CD8-positive, alpha-beta memory T cell (primary cell): ENCODE measurements at regions not wholly inside any gene's neighbourhood (a gene's known extent, or its start where the extent isn't known, plus 50 kb on each side); places are given as distances from the start of the nearest gene placed in this dataset.

Experiments
- CTCF ChIA-PET: fragments of 350-600 bp; sonication (Branson Sonifier 250); formaldehyde crosslinking; loops from one replicate; lab custom pipeline; 2021; ENCODE audit warnings: antibody characterized with exemption; lab: Charles Lee
- POLR2A ChIA-PET: fragments of 350-600 bp; sonication (Branson Sonifier 250); formaldehyde crosslinking; loops from one replicate; lab custom pipeline; 2021; ENCODE audit warnings: antibody characterized with exemption; lab: Charles Lee
- DNase-seq, 5 donors: peaks; one replicate each; pipeline versions ENCODE4 v3.0.0 to v3.0.0-alpha.2; 2020 to 2022; ENCODE audit warnings: mixed read lengths in 1 of 5
- H3K27ac ChIP-seq: one replicate; pipeline ENCODE4 v1.7.0; 2013; ENCODE audit warnings: low read depth, mild to moderate bottlenecking, low read length, moderate library complexity
- H3K27me3 ChIP-seq: 2 replicates; pipeline ENCODE4 v1.7.0; 2013; ENCODE audit warnings: low read length, mild to moderate bottlenecking; ENCODE audit not compliant: insufficient read depth, poor library complexity, severe bottlenecking
- H3K36me3 ChIP-seq: 2 replicates; pipeline ENCODE4 v1.7.0; 2013; ENCODE audit warnings: mild to moderate bottlenecking, low read length, moderate library complexity; ENCODE audit not compliant: insufficient read depth
- H3K4me1 ChIP-seq: 2 replicates; pipeline ENCODE4 v1.7.0; 2013; ENCODE audit warnings: mild to moderate bottlenecking, low read length, moderate library complexity; ENCODE audit not compliant: insufficient read depth
- H3K4me3 ChIP-seq: 2 replicates; pipeline ENCODE4 v1.7.0; 2013; ENCODE audit warnings: mild to moderate bottlenecking, low read length
- H3K9me3 ChIP-seq: 2 replicates; pipeline ENCODE4 v1.7.0; 2013; ENCODE audit warnings: mild to moderate bottlenecking, low read length
- H3K27ac Mint-ChIP-seq, 8 donors: one replicate each; pipeline ENCODE4 v1.8.0; 2020 to 2021; ENCODE audit warnings: mixed read lengths in 8 of 8, mild to moderate bottlenecking in 6 of 8, inconsistent platforms in 3 of 8, moderate library complexity in 3 of 8
- H3K27me3 Mint-ChIP-seq, 2 donors: one replicate each; pipeline ENCODE4 v1.8.0; 2020 to 2021; ENCODE audit warnings: mixed read lengths in 2 of 2, mild to moderate bottlenecking in 1 of 2, moderate library complexity in 1 of 2
- H3K36me3 Mint-ChIP-seq, 3 donors: one replicate each; pipeline ENCODE4 v1.8.0; 2020 to 2021; ENCODE audit warnings: mixed read lengths in 3 of 3, inconsistent platforms in 1 of 3, mild to moderate bottlenecking in 1 of 3
- H3K4me1 Mint-ChIP-seq, 3 donors: one replicate each; pipeline ENCODE4 v1.8.0; 2020 to 2021; ENCODE audit warnings: mixed read lengths in 3 of 3, inconsistent platforms in 1 of 3, mild to moderate bottlenecking in 1 of 3
- H3K4me3 Mint-ChIP-seq, 7 donors: one replicate each; pipeline ENCODE4 v1.8.0; 2020 to 2021; ENCODE audit warnings: mixed read lengths in 7 of 7, mild to moderate bottlenecking in 6 of 7, moderate library complexity in 4 of 7, inconsistent platforms in 2 of 7
- H3K9me3 Mint-ChIP-seq, 5 donors: one replicate each; pipeline ENCODE4 v1.8.0; 2020 to 2022; ENCODE audit warnings: mixed read lengths in 5 of 5, mild to moderate bottlenecking in 3 of 5, moderate library complexity in 2 of 5, inconsistent platforms in 1 of 5

DNA sequence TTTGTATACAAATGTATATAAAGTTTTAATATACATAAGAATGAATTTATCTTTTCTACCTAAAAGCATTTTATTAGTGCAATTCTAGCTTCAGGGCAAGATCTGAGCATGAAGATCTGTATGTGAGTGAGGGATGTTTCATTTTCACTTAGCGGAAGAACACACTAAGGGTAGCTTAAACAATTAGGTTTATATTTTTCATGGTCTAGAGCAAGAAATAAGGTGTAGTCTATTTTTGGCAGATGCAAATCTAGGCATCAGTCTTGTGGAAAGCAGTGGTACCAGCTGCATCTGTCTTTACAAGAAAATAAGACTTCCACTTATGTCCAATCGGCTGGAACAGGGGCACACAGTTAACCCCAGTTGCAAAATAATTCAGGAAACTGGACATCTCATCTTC is 433.3 kb downstream of the ADAM29 start:
- Mint-ChIP-seq H3K27me3 (no peaks in the 10 kb centered on the region), H3K4me3 (no peak overlapping the region), H3K4me1 (no peaks in the 10 kb centered on the region), H3K9me3 (peaks cover 0 to 19% (median 3%) of the 10 kb centered on the region in 5 donors), H3K36me3 (no peaks in the 10 kb centered on the region), H3K27ac (no peak overlapping the region)
- Histone ChIP-seq H3K27me3 (no peaks in the 10 kb centered on the region), H3K4me3 (no peak overlapping the region), H3K36me3 (no peaks in the 10 kb centered on the region), H3K4me1 (no peaks in the 10 kb centered on the region), H3K27ac (no peak overlapping the region), H3K9me3 (no peaks in the 10 kb centered on the region)
- POLR2A ChIA-PET, result no interaction called here
- CTCF ChIA-PET, result no interaction called here
- no peak for DNase-seq

- H3K9me3 Mint-ChIP-seq, result peaks cover 0 to 8% (median 2%) of the 10 kb centered on the region in 5 donors
- no peaks in the 10 kb centered on the region for H3K27me3 Mint-ChIP-seq
- ChIA-PET POLR2A (no interaction called here), CTCF (no interaction called here)
- no peaks in the 10 kb centered on the region for H3K36me3 ChIP-seq
- no peaks in the 10 kb centered on the region for H3K27me3 ChIP-seq
- H3K4me3 Mint-ChIP-seq, result no peak overlapping the region
- no peak for DNase-seq
- no peaks in the 10 kb centered on the region for H3K4me1 Mint-ChIP-seq
- H3K27ac Mint-ChIP-seq, result no peak overlapping the region
- no peak overlapping the region for H3K4me3 ChIP-seq
- H3K27ac ChIP-seq, result no peak overlapping the region
- no peaks in the 10 kb centered on the region for H3K36me3 Mint-ChIP-seq
- no peaks in the 10 kb centered on the region for H3K9me3 ChIP-seq
- H3K4me1 ChIP-seq, result no peaks in the 10 kb centered on the region
These were observed 443.0 kb downstream of the GPM6A start for GRCh38 chr4:175369087-175369486.

DNA sequence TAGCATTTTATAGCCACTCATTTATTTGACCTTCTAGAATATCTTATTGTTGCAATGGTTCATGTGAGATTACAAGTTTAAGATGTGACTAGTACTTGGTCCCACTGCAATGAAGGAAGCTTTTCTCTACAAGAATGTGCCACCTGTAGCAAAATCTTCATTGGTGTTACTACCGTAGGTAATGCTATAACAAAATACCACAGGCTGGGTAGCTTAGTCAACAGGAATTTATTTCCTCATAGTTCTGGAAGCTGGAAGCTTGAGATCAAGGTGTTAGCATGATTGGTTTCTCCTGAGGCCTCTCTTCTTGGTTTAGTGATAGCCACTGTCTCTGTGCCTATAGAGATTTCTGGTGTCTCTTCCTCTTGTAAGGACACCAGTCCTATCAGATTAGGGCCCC is 441.0 kb downstream of the GPM6A start:
- POLR2A ChIA-PET, result no interaction called here

DNA sequence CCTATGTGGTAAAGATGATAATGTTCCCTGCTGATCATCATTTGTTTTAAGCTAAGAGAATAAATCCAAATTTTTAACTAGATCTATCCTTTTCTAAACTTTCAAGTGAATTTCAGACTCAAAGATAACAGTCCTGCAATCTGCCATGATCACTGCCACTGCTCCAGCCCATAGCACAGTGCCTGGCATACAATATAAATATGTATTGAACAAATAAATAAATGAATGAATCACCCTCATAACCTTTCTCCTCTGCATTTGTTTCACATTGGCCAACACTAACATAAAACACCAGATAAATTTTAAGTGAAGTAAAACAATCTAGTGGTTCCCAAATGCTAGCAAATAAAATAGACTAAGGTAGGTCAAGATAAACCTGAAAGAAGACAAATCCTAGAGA is 439.0 kb downstream of the GPM6A start:
- Histone ChIP-seq H3K4me1 (no peaks in the 10 kb centered on the region), H3K27me3 (no peaks in the 10 kb centered on the region), H3K9me3 (no peaks in the 10 kb centered on the region), H3K27ac (no peak overlapping the region), H3K36me3 (no peaks in the 10 kb centered on the region), H3K4me3 (no peak overlapping the region)
- Mint-ChIP-seq H3K4me1 (no peaks in the 10 kb centered on the region), H3K4me3 (peak overlapping the region in 1 of 7 donors; percentile 18), H3K36me3 (no peaks in the 10 kb centered on the region), H3K27ac (no peak overlapping the region), H3K27me3 (no peaks in the 10 kb centered on the region), H3K9me3 (peaks cover 0 to 6% (median 2%) of the 10 kb centered on the region in 5 donors)
- ChIA-PET CTCF (no interaction called here), POLR2A (no interaction called here)
- no peak for DNase-seq

More for the DNA sequence above, 441.0 kb downstream of the GPM6A start:
- no peak overlapping the region for H3K4me3 ChIP-seq
- no peak for DNase-seq
- H3K27ac ChIP-seq, result no peak overlapping the region
- Mint-ChIP-seq H3K4me1 (no peaks in the 10 kb centered on the region), H3K4me3 (no peak overlapping the region), H3K36me3 (no peaks in the 10 kb centered on the region), H3K9me3 (peaks cover 0 to 6% (median 3%) of the 10 kb centered on the region in 5 donors), H3K27ac (no peak overlapping the region), H3K27me3 (no peaks in the 10 kb centered on the region)
- no peaks in the 10 kb centered on the region for H3K36me3 ChIP-seq
- no peaks in the 10 kb centered on the region for H3K4me1 ChIP-seq
- no peaks in the 10 kb centered on the region for H3K9me3 ChIP-seq
- H3K27me3 ChIP-seq, result no peaks in the 10 kb centered on the region
- CTCF ChIA-PET, result no interaction called here

GRCh38 chr4:175374459-175374858 is 437.6 kb downstream of the GPM6A start:
- H3K36me3 ChIP-seq, result no peaks in the 10 kb centered on the region
- Mint-ChIP-seq H3K36me3 (no peaks in the 10 kb centered on the region), H3K4me3 (no peak overlapping the region), H3K27me3 (no peaks in the 10 kb centered on the region), H3K27ac (no peak overlapping the region), H3K4me1 (no peaks in the 10 kb centered on the region), H3K9me3 (peaks cover 0 to 6% (median 1%) of the 10 kb centered on the region in 5 donors)
- no peak overlapping the region for H3K4me3 ChIP-seq
- ChIA-PET CTCF (no interaction called here), POLR2A (no interaction called here)
- H3K4me1 ChIP-seq, result no peaks in the 10 kb centered on the region
- H3K9me3 ChIP-seq, result no peaks in the 10 kb centered on the region
- no peak for DNase-seq
- no peak overlapping the region for H3K27ac ChIP-seq
- H3K27me3 ChIP-seq, result no peaks in the 10 kb centered on the region

- ChIA-PET POLR2A (no interaction called here), CTCF (no interaction called here)
- Mint-ChIP-seq H3K4me1 (no peaks in the 10 kb centered on the region), H3K27me3 (no peaks in the 10 kb centered on the region), H3K4me3 (no peak overlapping the region), H3K9me3 (peaks cover 0 to 13% (median 6%) of the 10 kb centered on the region in 5 donors), H3K36me3 (no peaks in the 10 kb centered on the region), H3K27ac (no peak overlapping the region)
- H3K4me3 ChIP-seq, result no peak overlapping the region
- no peaks in the 10 kb centered on the region for H3K36me3 ChIP-seq
- no peak for DNase-seq
- H3K27ac ChIP-seq, result no peak overlapping the region
- no peaks in the 10 kb centered on the region for H3K9me3 ChIP-seq
- H3K27me3 ChIP-seq, result no peaks in the 10 kb centered on the region
- H3K4me1 ChIP-seq, result no peaks in the 10 kb centered on the region
These were observed 435.6 kb downstream of the GPM6A start for GRCh38 chr4:175376287-175376977.

DNA sequence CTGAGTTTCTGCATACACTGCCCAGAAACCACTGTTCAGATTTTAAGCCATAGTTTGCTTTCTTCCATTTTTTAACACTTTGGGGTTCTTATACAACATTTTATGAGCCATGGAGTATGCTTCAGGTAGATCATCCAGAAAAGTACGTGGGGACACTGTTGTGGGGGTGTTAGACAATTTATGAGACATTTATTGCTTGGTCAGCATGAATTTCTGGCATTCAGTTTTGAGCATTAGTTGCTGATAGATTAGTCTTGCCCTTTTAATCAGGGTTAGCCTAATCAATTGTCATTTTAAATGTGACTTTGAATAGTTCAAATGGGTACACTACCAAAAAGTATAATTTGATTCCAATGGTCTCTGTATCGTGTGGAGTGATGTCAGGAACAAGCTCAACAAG is 434.9 kb downstream of the GPM6A start:
- CTCF ChIA-PET, result no interaction called here
- peaks cover 0 to 13% (median 3%) of the 10 kb centered on the region in 5 donors for H3K9me3 Mint-ChIP-seq
- Histone ChIP-seq H3K4me1 (no peaks in the 10 kb centered on the region), H3K27ac (no peak overlapping the region), H3K4me3 (no peak overlapping the region), H3K36me3 (no peaks in the 10 kb centered on the region), H3K9me3 (no peaks in the 10 kb centered on the region), H3K27me3 (no peaks in the 10 kb centered on the region)
- no peak overlapping the region for H3K4me3 Mint-ChIP-seq
- no peak overlapping the region for H3K27ac Mint-ChIP-seq
- no peak for DNase-seq
- POLR2A ChIA-PET, result no interaction called here
- H3K27me3 Mint-ChIP-seq, result no peaks in the 10 kb centered on the region
- no peaks in the 10 kb centered on the region for H3K4me1 Mint-ChIP-seq
- H3K36me3 Mint-ChIP-seq, result no peaks in the 10 kb centered on the region

DNA sequence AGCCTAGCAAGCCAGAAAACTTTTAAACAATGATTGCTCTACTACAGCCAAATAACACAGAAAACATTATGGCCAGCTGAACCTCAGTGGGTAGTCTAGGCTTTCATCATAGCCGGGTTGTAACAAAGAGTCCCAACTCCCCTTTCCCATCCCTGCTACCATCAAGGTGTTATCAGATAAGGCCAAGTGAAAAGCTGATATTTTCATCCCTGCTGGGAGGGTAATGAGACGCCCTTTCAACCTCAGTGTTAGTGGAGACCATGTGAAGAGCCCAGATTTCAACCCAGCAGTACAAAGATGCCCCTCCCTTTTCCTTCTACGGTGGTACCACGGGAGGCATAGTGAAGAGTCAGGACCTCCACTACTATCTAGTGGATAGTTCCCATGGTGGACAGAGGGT is 433.7 kb downstream of the GPM6A start:
- Mint-ChIP-seq H3K27me3 (no peaks in the 10 kb centered on the region), H3K4me1 (no peaks in the 10 kb centered on the region), H3K36me3 (no peaks in the 10 kb centered on the region), H3K4me3 (no peak overlapping the region), H3K9me3 (peaks cover under 1 to 13% (median 3%) of the 10 kb centered on the region in 5 donors), H3K27ac (no peak overlapping the region)
- ChIA-PET POLR2A (no interaction called here), CTCF (no interaction called here)
- no peak overlapping the region for H3K27ac ChIP-seq
- H3K4me3 ChIP-seq, result no peak overlapping the region
- no peaks in the 10 kb centered on the region for H3K9me3 ChIP-seq
- no peaks in the 10 kb centered on the region for H3K4me1 ChIP-seq
- no peaks in the 10 kb centered on the region for H3K27me3 ChIP-seq
- H3K36me3 ChIP-seq, result no peaks in the 10 kb centered on the region
- DNase-seq, result no peak
